ENCODE measurements at regions not wholly inside any gene's neighbourhood (a gene's known extent, or its start where the extent isn't known, plus 50 kb on each side); places are given as distances from the start of the nearest gene placed in this dataset.

- Mint-ChIP-seq H3K4me3 (no peak overlapping the region), H3K27me3 (no peaks in the 10 kb centered on the region), H3K36me3 (no peaks in the 10 kb centered on the region), H3K27ac (no peak overlapping the region), H3K9me3 (no peaks in the 10 kb centered on the region), H3K4me1 (ENCODE audit: low read depth in 2 of 2) (no peaks in the 10 kb centered on the region)
- ATAC-seq (no peak), DNase-seq (ENCODE audit: low spot score) (no peak)
Observed at GRCh38 chrX:23269923-23270322, 64.7 kb upstream of the PTCHD1 start.

GRCh38 chrX:23271026-23271425 is 63.6 kb upstream of the PTCHD1 start:
- no peaks in the 10 kb centered on the region for H3K36me3 Mint-ChIP-seq
- H3K9me3 Mint-ChIP-seq: no peaks in the 10 kb centered on the region
- ATAC-seq (no peak), DNase-seq (ENCODE audit: low spot score) (no peak)
- H3K27me3 Mint-ChIP-seq: no peaks in the 10 kb centered on the region
- no peaks in the 10 kb centered on the region for H3K4me1 Mint-ChIP-seq (ENCODE audit: low read depth in 2 of 2)
- no peak overlapping the region for H3K27ac Mint-ChIP-seq
- no peak overlapping the region for H3K4me3 Mint-ChIP-seq

- Mint-ChIP-seq H3K27ac (no peak overlapping the region), H3K4me1 (ENCODE audit: low read depth in 2 of 2) (no peaks in the 10 kb centered on the region), H3K9me3 (no peaks in the 10 kb centered on the region), H3K27me3 (no peaks in the 10 kb centered on the region), H3K36me3 (no peaks in the 10 kb centered on the region), H3K4me3 (no peak overlapping the region)
- no peak for DNase-seq (ENCODE audit: low spot score)
- no peak for ATAC-seq
Observed at GRCh38 chrX:23276475-23276874, 58.2 kb upstream of the PTCHD1 start.

Measured in natural killer cell treated with Interleukin-12 subunit alpha and Interleukin-12 subunit beta and Interleukin-15 and Interleukin-18, amount 100 ng/mL, for 72 hours (primary cell).